Daoy (cell line): ENCODE measurements at regions not wholly inside any gene's neighbourhood (a gene's known extent, or its start where the extent isn't known, plus 50 kb on each side); places are given as distances from the start of the nearest gene placed in this dataset.

Experiments
- DNase-seq: peaks from one replicate; pipeline ENCODE4 v3.0.0-alpha.2; 2015; ENCODE audit warnings: low read depth

- DNase-seq, result no peak
Observed at GRCh38 chr9:120009856-120010255, 570.1 kb downstream of the CDK5RAP2 start.

GRCh38 chr9:120001536-120001935, 578.4 kb downstream of the CDK5RAP2 start:
- no peak for DNase-seq

- no peak for DNase-seq
Observed at GRCh38 chr9:119998614-119999013, 581.4 kb downstream of the CDK5RAP2 start.

GRCh38 chr9:119991797-119992196, 588.2 kb downstream of the CDK5RAP2 start:
- no peak for DNase-seq

- no peak for DNase-seq
Observed at GRCh38 chr9:119986713-119987112, 593.3 kb downstream of the CDK5RAP2 start.

- no peak for DNase-seq
Observed at GRCh38 chr9:119986205-119986604, 593.8 kb downstream of the CDK5RAP2 start.

GRCh38 chr9:119974026-119974425, 604.8 kb upstream of the BRINP1 start:
- no peak for DNase-seq

- DNase-seq, result peak; percentile 51
Observed at GRCh38 chr9:119968836-119969707, 599.8 kb upstream of the BRINP1 start.

GRCh38 chr9:119967867-119968535, 598.8 kb upstream of the BRINP1 start:
- no peak for DNase-seq

- peak; percentile 82 for DNase-seq
Observed at GRCh38 chr9:119963798-119964372, 594.6 kb upstream of the BRINP1 start.

- DNase-seq, result peak; percentile 64
Observed at GRCh38 chr9:119963258-119963797, 594.1 kb upstream of the BRINP1 start.

GRCh38 chr9:119961774-119962424, 592.7 kb upstream of the BRINP1 start:
- DNase-seq, result peak; percentile 44

GRCh38 chr9:119959846-119960545, 590.8 kb upstream of the BRINP1 start:
- no peak for DNase-seq

- no peak for DNase-seq
Observed at GRCh38 chr9:119956111-119956510, 586.9 kb upstream of the BRINP1 start.

- DNase-seq, result no peak
Observed at GRCh38 chr9:119955276-119955675, 586.0 kb upstream of the BRINP1 start.

- no peak for DNase-seq
Observed at GRCh38 chr9:119951591-119951990, 582.4 kb upstream of the BRINP1 start.

GRCh38 chr9:119951090-119951489, 581.9 kb upstream of the BRINP1 start:
- no peak for DNase-seq

GRCh38 chr9:119945686-119946085, 576.5 kb upstream of the BRINP1 start:
- no peak for DNase-seq

- no peak for DNase-seq
Observed at GRCh38 chr9:119941091-119941490, 571.9 kb upstream of the BRINP1 start.

GRCh38 chr9:119938871-119939270, 569.6 kb upstream of the BRINP1 start:
- no peak for DNase-seq

GRCh38 chr9:119934497-119934896, 565.3 kb upstream of the BRINP1 start:
- DNase-seq, result no peak
